Endodermal cell (in vitro differentiated cells): ENCODE measurements at regions not wholly inside any gene's neighbourhood (a gene's known extent, or its start where the extent isn't known, plus 50 kb on each side); places are given as distances from the start of the nearest gene placed in this dataset.

Experiments used
- DNase-seq: peaks from one replicate; pipeline ENCODE4 v3.0.0-alpha.2; 2017
- H3K27ac ChIP-seq: 2 replicates; pipeline ENCODE4 v1.5.1; 2013; ENCODE audit warnings: mild to moderate bottlenecking, low read depth, low read length, moderate library complexity
- H3K27me3 ChIP-seq: 2 replicates; pipeline ENCODE4 v1.6.1; 2013; ENCODE audit warnings: mild to moderate bottlenecking, low read length, moderate library complexity; ENCODE audit not compliant: insufficient read depth, control insufficient read depth, poor library complexity, severe bottlenecking
- H3K36me3 ChIP-seq: 2 replicates; pipeline ENCODE4 v1.7.0; 2013; ENCODE audit warnings: mild to moderate bottlenecking, low read length, moderate library complexity; ENCODE audit not compliant: control insufficient read depth, insufficient read depth
- H3K4me1 ChIP-seq: one replicate; pipeline ENCODE4 v1.7.0; 2013; ENCODE audit warnings: low read length; ENCODE audit not compliant: control insufficient read depth, insufficient read depth
- H3K4me3 ChIP-seq: 2 replicates; pipeline ENCODE4 v1.5.1; 2013; ENCODE audit warnings: mild to moderate bottlenecking, low read length, moderate library complexity
- H3K9ac ChIP-seq: 2 replicates; pipeline ENCODE4 v1.6.1; 2013; ENCODE audit warnings: mild to moderate bottlenecking, low read length, moderate library complexity; ENCODE audit not compliant: poor library complexity, severe bottlenecking; ENCODE audit errors: extremely low read depth
- H3K9me3 ChIP-seq: 2 replicates; pipeline ENCODE4 v1.6.1; 2013; ENCODE audit warnings: mild to moderate bottlenecking, low read length, moderate library complexity; ENCODE audit not compliant: control insufficient read depth
- H3K27ac Mint-ChIP-seq: 2 replicates; pipeline ENCODE4 v1.8.0; 2020; ENCODE audit warnings: mixed read lengths
- H3K27me3 Mint-ChIP-seq: 2 replicates; pipeline ENCODE4 v1.8.0; 2021; ENCODE audit warnings: mild to moderate bottlenecking, mixed read lengths; ENCODE audit not compliant: insufficient read depth
- H3K36me3 Mint-ChIP-seq: 2 replicates; pipeline ENCODE4 v1.8.0; 2020; ENCODE audit warnings: low read depth, mixed read lengths
- H3K4me1 Mint-ChIP-seq: 2 replicates; pipeline ENCODE4 v1.8.0; 2020; ENCODE audit warnings: mixed read lengths
- H3K4me3 Mint-ChIP-seq: 2 replicates; pipeline ENCODE4 v1.8.0; 2020; ENCODE audit warnings: mild to moderate bottlenecking, moderate library complexity, mixed read lengths
- H3K9me3 Mint-ChIP-seq: 2 replicates; pipeline ENCODE4 v1.8.0; 2020; ENCODE audit warnings: mild to moderate bottlenecking, mixed read lengths
- CTCF ChIP-seq: fragments of 200-600 bp; sonication (generic); conservative IDR thresholded peaks from 2 replicates; pipeline ENCODE4 v1.5.0; 2021; ENCODE audit warnings: antibody characterized with exemption, mild to moderate bottlenecking
- WGBS, 2 experiments: methylation state at CpG; one replicate each; pipeline versions ENCODE4 v1.1.5 to v1.1.7; 2013; ENCODE audit warnings: missing lambda C conversion rate in 2 of 2, mixed read lengths in 1 of 2; ENCODE audit not compliant: insufficient coverage in 1 of 2, insufficient read length in 1 of 2; 5-methylcytosine and 5-hydroxymethylcytosine counted together

- WGBS, 2 experiments = 93 to 96% methylated on average over 3 to 5 of the region's 5 CpGs
- H3K27ac ChIP-seq = no peak overlapping the region
- Mint-ChIP-seq H3K27ac (no peak overlapping the region), H3K27me3 (no peaks in the 10 kb centered on the region), H3K4me1 (peaks cover 6% of the 10 kb centered on the region), H3K9me3 (no peaks in the 10 kb centered on the region), H3K4me3 (no peak overlapping the region), H3K36me3 (no peaks in the 10 kb centered on the region)
- peak; percentile 30 for DNase-seq
- H3K9ac ChIP-seq = no peak overlapping the region
- no peak overlapping the region for H3K4me3 ChIP-seq
- no peaks in the 10 kb centered on the region for H3K9me3 ChIP-seq
- no peaks in the 10 kb centered on the region for H3K27me3 ChIP-seq
- no peaks in the 10 kb centered on the region for H3K36me3 ChIP-seq
- TF ChIP-seq CTCF = no peak
- peaks cover 3% of the 10 kb centered on the region for H3K4me1 ChIP-seq
These were observed 1193.0 kb upstream of the CELF2 start for GRCh38 chr10:9824631-9825071.

GRCh38 chr10:9825491-9826018 is 1192.1 kb upstream of the CELF2 start:
- Histone ChIP-seq H3K27ac (no peak overlapping the region), H3K9ac (no peak overlapping the region), H3K9me3 (no peaks in the 10 kb centered on the region), H3K4me3 (no peak overlapping the region), H3K36me3 (no peaks in the 10 kb centered on the region), H3K27me3 (no peaks in the 10 kb centered on the region), H3K4me1 (peaks cover 3% of the 10 kb centered on the region)
- peaks cover 6% of the 10 kb centered on the region for H3K4me1 Mint-ChIP-seq
- H3K27me3 Mint-ChIP-seq = no peaks in the 10 kb centered on the region
- H3K36me3 Mint-ChIP-seq = no peaks in the 10 kb centered on the region
- H3K27ac Mint-ChIP-seq = no peak overlapping the region
- H3K4me3 Mint-ChIP-seq = no peak overlapping the region
- H3K9me3 Mint-ChIP-seq = no peaks in the 10 kb centered on the region
- no peak for TF ChIP-seq CTCF
- peak; percentile 56 for DNase-seq
- 73 to 88% methylated on average over 5 to 8 of the region's 8 CpGs for WGBS, 2 experiments

GRCh38 chr10:9828110-9828509 is 1189.6 kb upstream of the CELF2 start:
- no peak overlapping the region for H3K27ac Mint-ChIP-seq
- H3K4me3 Mint-ChIP-seq = no peak overlapping the region
- Histone ChIP-seq H3K4me1 (peaks cover 3% of the 10 kb centered on the region), H3K36me3 (no peaks in the 10 kb centered on the region), H3K9ac (no peak overlapping the region), H3K27me3 (no peaks in the 10 kb centered on the region), H3K27ac (no peak overlapping the region), H3K4me3 (no peak overlapping the region), H3K9me3 (no peaks in the 10 kb centered on the region)
- H3K9me3 Mint-ChIP-seq = no peaks in the 10 kb centered on the region
- DNase-seq = no peak
- 100% methylated on average over 2 of the region's 4 CpGs for WGBS, 2 experiments
- no peaks in the 10 kb centered on the region for H3K36me3 Mint-ChIP-seq
- H3K4me1 Mint-ChIP-seq = peaks cover 6% of the 10 kb centered on the region
- no peak for TF ChIP-seq CTCF
- no peaks in the 10 kb centered on the region for H3K27me3 Mint-ChIP-seq
